Gastroesophageal sphincter (tissue), 4 donors: ENCODE measurements at regions not wholly inside any gene's neighbourhood (a gene's known extent, or its start where the extent isn't known, plus 50 kb on each side); places are given as distances from the start of the nearest gene placed in this dataset.
"Not testable (repeated sequence)": the region's sequence is repeated elsewhere in the genome, so short reads cannot be mapped to it uniquely, and the experiment has no call there.

Experiments used
- ATAC-seq: fragments of 150-250 bp; one replicate; pipeline ENCODE4 v1.9.1; 2016; ENCODE audit warnings: mild to moderate bottlenecking, moderate library complexity
- H3K27ac ChIP-seq, 4 donors: fragments of 200-600 bp; sonication (generic) in 3 of 4; 1 replicate in 3 of 4; 2 replicates in 1 of 4; pipeline ENCODE4 v1.5.1; 2016 to 2019
- H3K27me3 ChIP-seq: fragments of 200-600 bp; sonication (generic); one replicate; pipeline ENCODE4 v1.5.1; 2019
- H3K36me3 ChIP-seq, 2 donors: fragments of 200-600 bp; sonication (generic); one replicate each; pipeline ENCODE4 v1.5.1; 2019; ENCODE audit warnings: control low read depth in 1 of 2
- H3K4me1 ChIP-seq, 3 donors: fragments of 200-600 bp; sonication (generic); 1 replicate in 2 of 3; 2 replicates in 1 of 3; pipeline ENCODE4 v1.5.1; 2016 to 2019; ENCODE audit warnings: control low read depth in 2 of 3
- H3K4me3 ChIP-seq, 2 donors: fragments of 200-600 bp; sonication (generic); one replicate each; pipeline ENCODE4 v1.5.1; 2019; ENCODE audit warnings: mild to moderate bottlenecking in 1 of 2, moderate library complexity in 1 of 2
- H3K9me3 ChIP-seq, 3 donors: fragments of 200-600 bp; sonication (generic); one replicate each; pipeline ENCODE4 v1.5.1; 2017 to 2019; ENCODE audit warnings: control low read depth in 2 of 3
- EP300 ChIP-seq: sonication (generic); formaldehyde crosslinking; IDR thresholded peaks from one replicate; pipeline ENCODE4 v1.6.1; 2017; ENCODE audit warnings: antibody characterized with exemption, mild to moderate bottlenecking
- POLR2A ChIP-seq, 2 donors: fragments of 450-650 bp; IDR thresholded peaks; one replicate each; pipeline ENCODE4 v1.6.1; 2017; ENCODE audit warnings: antibody characterized with exemption in 2 of 2, mild to moderate bottlenecking in 2 of 2, moderate library complexity in 1 of 2
- POLR2AphosphoS5 ChIP-seq: sonication (generic); formaldehyde crosslinking; IDR thresholded peaks from one replicate; pipeline ENCODE4 v1.6.1; 2017; ENCODE audit warnings: antibody characterized with exemption
- WGBS, 2 donors: methylation state at CpG; one replicate each; pipeline ENCODE4 v1.1.5; 2018; ENCODE audit warnings: low coverage in 1 of 2; 5-methylcytosine and 5-hydroxymethylcytosine counted together
- TF ChIP-seq, protein P1 (sequence below), 4 experiments: fragments of 200-600 bp in 2 of 4; fragments of 450-650 bp in 2 of 4; sonication (generic) in 1 of 4; IDR thresholded peaks; one replicate each; pipeline ENCODE4 v1.5.1; 2017 to 2019; ENCODE audit warnings: antibody characterized with exemption in 4 of 4, mild to moderate bottlenecking in 2 of 4, moderate library complexity in 2 of 4

DNA sequence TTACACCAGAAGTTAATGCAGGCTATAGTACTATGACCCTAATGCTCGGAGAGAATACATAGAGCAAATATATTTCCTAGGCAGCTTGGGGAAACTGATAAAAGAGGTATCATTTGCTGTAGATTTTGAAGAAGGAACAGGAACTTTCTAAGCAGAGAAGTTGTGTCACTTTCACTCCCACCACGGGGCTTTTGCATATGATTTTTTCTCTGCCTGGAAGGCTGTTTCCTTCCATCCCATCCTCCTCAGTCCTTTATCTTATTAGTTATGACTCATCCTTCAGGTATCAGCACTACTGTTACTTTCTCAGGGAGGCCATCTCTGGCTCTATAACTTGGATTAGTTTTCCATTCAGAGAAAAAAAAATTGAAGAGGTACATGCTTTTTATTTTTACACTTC, 2006.1 kb upstream of the WWC1 start:
- no peaks in the 10 kb centered on the region for H3K9me3 ChIP-seq
- ATAC-seq: no peak
- no peaks in the 10 kb centered on the region for H3K4me1 ChIP-seq
- TF ChIP-seq, protein P1, sequence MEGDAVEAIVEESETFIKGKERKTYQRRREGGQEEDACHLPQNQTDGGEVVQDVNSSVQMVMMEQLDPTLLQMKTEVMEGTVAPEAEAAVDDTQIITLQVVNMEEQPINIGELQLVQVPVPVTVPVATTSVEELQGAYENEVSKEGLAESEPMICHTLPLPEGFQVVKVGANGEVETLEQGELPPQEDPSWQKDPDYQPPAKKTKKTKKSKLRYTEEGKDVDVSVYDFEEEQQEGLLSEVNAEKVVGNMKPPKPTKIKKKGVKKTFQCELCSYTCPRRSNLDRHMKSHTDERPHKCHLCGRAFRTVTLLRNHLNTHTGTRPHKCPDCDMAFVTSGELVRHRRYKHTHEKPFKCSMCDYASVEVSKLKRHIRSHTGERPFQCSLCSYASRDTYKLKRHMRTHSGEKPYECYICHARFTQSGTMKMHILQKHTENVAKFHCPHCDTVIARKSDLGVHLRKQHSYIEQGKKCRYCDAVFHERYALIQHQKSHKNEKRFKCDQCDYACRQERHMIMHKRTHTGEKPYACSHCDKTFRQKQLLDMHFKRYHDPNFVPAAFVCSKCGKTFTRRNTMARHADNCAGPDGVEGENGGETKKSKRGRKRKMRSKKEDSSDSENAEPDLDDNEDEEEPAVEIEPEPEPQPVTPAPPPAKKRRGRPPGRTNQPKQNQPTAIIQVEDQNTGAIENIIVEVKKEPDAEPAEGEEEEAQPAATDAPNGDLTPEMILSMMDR (IDR thresholded peaks at IDR 0.05): no peak
- TF ChIP-seq POLR2A (IDR thresholded peaks at IDR 0.05) (no peak), EP300 (no peak), POLR2AphosphoS5 (no peak)
- no peak overlapping the region for H3K4me3 ChIP-seq
- no peak overlapping the region for H3K27ac ChIP-seq
- no peaks in the 10 kb centered on the region for H3K27me3 ChIP-seq
- WGBS, 2 donors: 40 to 50% methylated on average over 2 of the region's 2 CpGs
- no peaks in the 10 kb centered on the region for H3K36me3 ChIP-seq

DNA sequence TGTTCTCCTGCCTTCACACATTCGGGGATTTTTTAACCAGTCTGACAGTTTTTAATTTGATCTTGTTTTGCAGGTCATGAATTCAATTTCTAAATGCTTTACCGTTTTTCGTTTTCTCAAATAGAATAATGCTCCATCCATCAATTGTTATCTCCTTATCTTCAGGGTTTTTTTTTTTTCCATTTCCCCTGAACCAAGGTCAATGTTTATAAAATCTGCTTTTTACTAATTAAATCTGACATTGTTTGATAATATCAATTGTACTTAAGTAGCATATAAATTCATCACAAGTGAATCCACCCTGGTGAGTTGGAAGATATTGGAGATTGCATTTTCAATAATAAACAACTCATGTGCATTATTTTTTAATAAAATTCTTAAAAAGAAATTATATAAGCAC, 2004.6 kb upstream of the WWC1 start:
- Histone ChIP-seq H3K4me3 (no peak overlapping the region), H3K27ac (no peak overlapping the region), H3K4me1 (no peaks in the 10 kb centered on the region), H3K9me3 (no peaks in the 10 kb centered on the region), H3K27me3 (no peaks in the 10 kb centered on the region), H3K36me3 (no peaks in the 10 kb centered on the region)
- TF ChIP-seq, protein P1 (IDR thresholded peaks at IDR 0.05): no peak
- TF ChIP-seq EP300: no peak
- TF ChIP-seq POLR2A (IDR thresholded peaks at IDR 0.05): no peak
- TF ChIP-seq POLR2AphosphoS5: no peak
- no peak for ATAC-seq
- 56 to 87% methylated on average over 3 of the region's 3 CpGs for WGBS, 2 donors

DNA sequence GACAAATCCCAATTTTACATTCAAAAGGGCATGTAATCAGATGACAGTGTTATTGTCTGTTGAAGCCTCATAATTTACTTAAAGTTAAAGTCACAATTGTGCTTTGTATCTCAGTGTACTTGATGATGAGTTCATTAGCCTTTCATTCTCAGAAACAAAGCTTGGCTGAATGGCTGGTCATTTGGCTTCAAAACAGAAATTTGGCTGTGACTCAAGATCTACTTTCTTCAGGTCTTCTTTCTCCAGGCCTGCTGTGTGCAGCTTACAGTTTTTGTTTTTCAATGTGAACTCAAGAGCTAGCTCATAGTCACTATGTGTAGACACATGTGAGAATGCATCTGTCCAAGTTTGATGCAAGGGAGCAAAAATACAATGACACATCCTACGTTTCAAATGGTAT, 2003.6 kb upstream of the WWC1 start:
- Histone ChIP-seq H3K4me1 (no peaks in the 10 kb centered on the region), H3K27ac (no peak overlapping the region), H3K27me3 (no peaks in the 10 kb centered on the region), H3K4me3 (no peak overlapping the region), H3K9me3 (no peaks in the 10 kb centered on the region), H3K36me3 (no peaks in the 10 kb centered on the region)
- TF ChIP-seq POLR2A (IDR thresholded peaks at IDR 0.05) (no peak), POLR2AphosphoS5 (no peak), EP300 (no peak)
- TF ChIP-seq, protein P1 (IDR thresholded peaks at IDR 0.05): no peak
- WGBS, 2 donors: 56 to 60% methylated on average over 1 of the region's 1 CpG
- no peak for ATAC-seq

DNA sequence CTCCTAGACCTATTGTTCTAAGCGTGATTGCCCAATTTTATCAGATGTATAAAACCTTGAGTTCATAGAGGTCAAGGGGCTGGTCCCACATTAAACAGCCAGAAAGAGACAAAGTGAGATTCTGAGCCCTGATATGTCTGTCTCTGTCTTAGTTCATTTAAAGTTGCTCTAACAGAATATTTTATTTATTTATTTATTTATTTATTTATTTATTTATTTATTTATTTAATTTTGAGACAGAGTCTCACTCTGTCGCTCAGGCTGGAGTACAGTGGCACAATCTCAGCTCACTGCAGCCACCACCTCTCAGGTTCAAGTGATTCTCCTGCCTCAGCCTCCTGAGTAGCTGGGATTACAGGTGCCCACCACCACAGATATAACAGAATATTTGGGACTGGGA, 1999.6 kb upstream of the WWC1 start:
- ATAC-seq, H3K27ac ChIP-seq, H3K4me3 ChIP-seq, H3K9me3 ChIP-seq, H3K4me1 ChIP-seq, H3K36me3 ChIP-seq, H3K27me3 ChIP-seq: not testable (repeated sequence)
- WGBS, 2 donors: 73 to 87% methylated on average over 1 to 2 of the region's 2 CpGs

DNA sequence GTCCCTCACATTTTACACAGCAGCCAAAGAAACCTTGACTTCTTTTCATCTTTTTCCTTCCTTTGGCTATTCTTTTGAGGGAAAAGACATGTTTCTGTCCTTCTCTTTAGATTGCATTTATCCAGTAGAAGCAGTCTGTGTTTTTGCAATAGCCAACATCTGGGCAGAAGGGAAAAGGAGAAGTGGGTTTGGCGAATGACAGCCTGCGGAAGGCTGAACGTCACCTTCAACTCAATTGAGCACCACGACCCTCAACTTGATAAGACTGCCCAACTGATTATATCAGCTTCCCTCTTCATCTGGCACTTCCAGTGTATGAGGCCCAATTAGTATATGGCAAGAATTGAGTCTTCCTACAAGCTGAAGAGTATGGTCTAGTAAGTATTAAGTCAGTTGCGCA, 1997.6 kb upstream of the WWC1 start:
- H3K27ac ChIP-seq: no peak overlapping the region
- H3K27me3 ChIP-seq: no peaks in the 10 kb centered on the region
- ATAC-seq: no peak
- TF ChIP-seq POLR2A (IDR thresholded peaks at IDR 0.05): no peak
- TF ChIP-seq, protein P1 (IDR thresholded peaks at IDR 0.05): no peak
- TF ChIP-seq POLR2AphosphoS5: no peak
- no peak for TF ChIP-seq EP300
- WGBS, 2 donors: 17 to 73% methylated on average over 2 to 5 of the region's 5 CpGs
- H3K36me3 ChIP-seq: no peaks in the 10 kb centered on the region
- no peaks in the 10 kb centered on the region for H3K9me3 ChIP-seq
- H3K4me3 ChIP-seq: no peak overlapping the region
- no peaks in the 10 kb centered on the region for H3K4me1 ChIP-seq

DNA sequence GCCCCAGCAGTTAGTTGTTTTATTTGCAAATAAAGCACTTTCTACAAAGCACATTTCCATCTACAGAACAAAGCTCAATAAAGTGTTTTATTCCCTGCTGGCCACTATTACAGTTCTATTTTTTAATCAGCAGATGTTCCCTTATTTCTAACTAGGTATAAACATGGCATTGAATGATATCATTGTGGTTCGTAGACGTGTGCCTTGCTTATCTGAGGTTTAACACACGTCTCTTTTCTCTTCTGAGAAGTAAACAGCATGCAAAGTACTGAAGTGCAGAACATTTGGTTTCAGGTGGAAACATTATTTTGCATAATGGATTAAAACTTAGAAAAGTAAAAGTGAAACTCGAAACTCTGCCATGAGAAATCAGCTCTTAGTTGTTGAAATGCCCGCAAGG, 1989.3 kb upstream of the WWC1 start:
- WGBS, 2 donors: 42 to 80% methylated on average over 3 to 5 of the region's 5 CpGs
- Histone ChIP-seq H3K36me3 (no peaks in the 10 kb centered on the region), H3K27me3 (no peaks in the 10 kb centered on the region), H3K9me3 (no peaks in the 10 kb centered on the region), H3K4me3 (no peak overlapping the region), H3K27ac (no peak overlapping the region), H3K4me1 (no peaks in the 10 kb centered on the region)
- ATAC-seq: no peak
- no peak for TF ChIP-seq POLR2AphosphoS5
- TF ChIP-seq POLR2A (IDR thresholded peaks at IDR 0.05): no peak
- TF ChIP-seq, protein P1 (IDR thresholded peaks at IDR 0.05): no peak
- TF ChIP-seq EP300: no peak
